NCI-H146 treated with DMSO at 0.1 percent for 48 hours (cell line): ENCODE measurements at regions not wholly inside any gene's neighbourhood (a gene's known extent, or its start where the extent isn't known, plus 50 kb on each side); places are given as distances from the start of the nearest gene placed in this dataset.

Experiments
- DNase-seq: peaks from one replicate; lab custom pipeline; 2025; ENCODE audit not compliant: unreplicated experiment; lab: John Stamatoyannopoulos, UW

- DNase-seq = no peak
Measured at GRCh38 chr12:22981711-22982110, 356.7 kb downstream of the ETNK1 start.

- DNase-seq = no peak
Measured at GRCh38 chr12:22982635-22983034, 357.7 kb downstream of the ETNK1 start.

- no peak for DNase-seq
Measured at GRCh38 chr12:22986997-22987396, 362.0 kb downstream of the ETNK1 start.

GRCh38 chr12:22990501-22990900, 365.5 kb downstream of the ETNK1 start:
- no peak for DNase-seq

- DNase-seq = no peak
Measured at GRCh38 chr12:22991250-22991844, 366.4 kb downstream of the ETNK1 start.

GRCh38 chr12:22993609-22994315, 368.8 kb downstream of the ETNK1 start:
- no peak for DNase-seq

- no peak for DNase-seq
Measured at GRCh38 chr12:22994316-22994675, 369.3 kb downstream of the ETNK1 start.

- no peak for DNase-seq
Measured at GRCh38 chr12:23001487-23001886, 376.5 kb downstream of the ETNK1 start.

- DNase-seq = no peak
Measured at GRCh38 chr12:23002381-23002780, 377.4 kb downstream of the ETNK1 start.

- no peak for DNase-seq
Measured at GRCh38 chr12:23004473-23005020, 379.6 kb downstream of the ETNK1 start.

- no peak for DNase-seq
Measured at GRCh38 chr12:23005387-23005786, 380.4 kb downstream of the ETNK1 start.

GRCh38 chr12:23006413-23006812, 381.4 kb downstream of the ETNK1 start:
- DNase-seq = no peak

GRCh38 chr12:23008623-23009022, 383.7 kb downstream of the ETNK1 start:
- DNase-seq = no peak

- DNase-seq = no peak
Measured at GRCh38 chr12:23014749-23015148, 389.8 kb downstream of the ETNK1 start.

- DNase-seq = no peak
Measured at GRCh38 chr12:23025372-23026016, 400.5 kb downstream of the ETNK1 start.

- DNase-seq = no peak
Measured at GRCh38 chr12:23028158-23028802, 403.3 kb downstream of the ETNK1 start.

GRCh38 chr12:23029185-23029584, 404.2 kb downstream of the ETNK1 start:
- DNase-seq = no peak

GRCh38 chr12:23039834-23040233, 414.9 kb downstream of the ETNK1 start:
- DNase-seq = no peak

GRCh38 chr12:23041774-23042173, 416.8 kb downstream of the ETNK1 start:
- DNase-seq = no peak

GRCh38 chr12:23043646-23044045, 418.7 kb downstream of the ETNK1 start:
- no peak for DNase-seq

GRCh38 chr12:23049180-23049579, 424.2 kb downstream of the ETNK1 start:
- DNase-seq = no peak

- no peak for DNase-seq
Measured at GRCh38 chr12:23055004-23055403, 430.0 kb downstream of the ETNK1 start.
